ENCODE measurements at regions not wholly inside any gene's neighbourhood (a gene's known extent, or its start where the extent isn't known, plus 50 kb on each side); places are given as distances from the start of the nearest gene placed in this dataset.

DNA sequence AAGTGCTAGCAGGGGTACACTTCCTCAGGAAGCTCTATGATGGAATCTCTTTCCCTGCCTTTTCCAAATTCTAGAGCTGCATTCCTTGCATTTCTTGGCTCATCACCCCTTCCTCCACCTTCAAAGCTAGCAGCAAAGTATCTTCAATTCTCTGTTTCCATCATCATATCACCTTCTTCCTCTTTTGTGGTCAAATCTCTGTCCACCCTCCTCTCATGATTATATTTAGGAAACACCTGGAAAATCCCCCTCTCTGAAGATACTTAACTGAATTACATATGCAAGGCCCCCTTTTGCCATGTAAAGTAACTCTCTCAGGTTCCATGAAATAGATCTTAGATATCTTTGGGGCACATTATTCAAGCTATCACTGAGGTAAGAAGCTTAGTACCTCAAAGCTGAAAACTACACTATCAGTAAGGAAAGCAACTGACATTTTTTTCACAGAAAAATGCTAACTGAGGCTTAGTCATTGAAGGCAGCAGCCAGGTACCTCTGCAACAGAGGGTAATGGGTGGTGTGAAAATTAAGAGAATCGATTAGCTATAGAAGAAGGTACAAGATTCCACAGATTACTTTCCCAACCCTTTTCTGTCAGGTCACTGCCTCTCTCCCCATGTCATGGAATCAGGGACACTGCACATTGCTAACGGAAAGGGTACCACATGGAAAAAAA is 197.3 kb downstream of the MACC1 start:
- TF ChIP-seq, protein P1, sequence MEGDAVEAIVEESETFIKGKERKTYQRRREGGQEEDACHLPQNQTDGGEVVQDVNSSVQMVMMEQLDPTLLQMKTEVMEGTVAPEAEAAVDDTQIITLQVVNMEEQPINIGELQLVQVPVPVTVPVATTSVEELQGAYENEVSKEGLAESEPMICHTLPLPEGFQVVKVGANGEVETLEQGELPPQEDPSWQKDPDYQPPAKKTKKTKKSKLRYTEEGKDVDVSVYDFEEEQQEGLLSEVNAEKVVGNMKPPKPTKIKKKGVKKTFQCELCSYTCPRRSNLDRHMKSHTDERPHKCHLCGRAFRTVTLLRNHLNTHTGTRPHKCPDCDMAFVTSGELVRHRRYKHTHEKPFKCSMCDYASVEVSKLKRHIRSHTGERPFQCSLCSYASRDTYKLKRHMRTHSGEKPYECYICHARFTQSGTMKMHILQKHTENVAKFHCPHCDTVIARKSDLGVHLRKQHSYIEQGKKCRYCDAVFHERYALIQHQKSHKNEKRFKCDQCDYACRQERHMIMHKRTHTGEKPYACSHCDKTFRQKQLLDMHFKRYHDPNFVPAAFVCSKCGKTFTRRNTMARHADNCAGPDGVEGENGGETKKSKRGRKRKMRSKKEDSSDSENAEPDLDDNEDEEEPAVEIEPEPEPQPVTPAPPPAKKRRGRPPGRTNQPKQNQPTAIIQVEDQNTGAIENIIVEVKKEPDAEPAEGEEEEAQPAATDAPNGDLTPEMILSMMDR (IDR thresholded peaks at IDR 0.05), result no peak
- ATAC-seq, result no peak
- peaks cover 4% of the 10 kb centered on the region for H3K4me1 ChIP-seq
- H3K36me3 ChIP-seq, result no peaks in the 10 kb centered on the region
- peaks cover 3% of the 10 kb centered on the region for H3K9me3 ChIP-seq
- no peaks in the 10 kb centered on the region for H3K27me3 ChIP-seq (ENCODE audit: low read depth)
- DNase-seq, result no peak
- no peak overlapping the region for H3K27ac ChIP-seq
- no peak overlapping the region for H3K4me3 ChIP-seq
- intact Hi-C loops (cut with DNase I), result no loop called here

DNA sequence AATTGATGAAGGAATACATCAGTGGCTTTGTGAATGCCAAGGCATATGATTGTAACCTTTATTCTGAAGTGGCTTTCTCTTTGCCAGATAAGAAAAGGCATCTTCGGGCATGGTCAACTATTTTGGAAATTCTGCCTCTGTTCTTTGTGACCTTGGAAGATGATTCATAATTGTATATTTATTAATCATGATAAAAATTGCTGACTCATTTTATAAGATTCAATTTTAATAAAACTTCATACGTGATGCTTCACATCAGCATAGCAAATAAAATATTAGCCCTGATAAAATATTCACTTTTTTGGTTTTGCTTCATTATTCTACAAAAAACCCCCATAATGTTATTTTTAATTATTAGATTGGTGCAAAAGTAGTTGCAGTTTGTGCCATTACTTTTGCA is 200.5 kb downstream of the MACC1 start:
- TF ChIP-seq, protein P1 (IDR thresholded peaks at IDR 0.05), result no peak
- DNase-seq, result no peak
- H3K36me3 ChIP-seq, result no peaks in the 10 kb centered on the region
- peaks cover 4% of the 10 kb centered on the region for H3K4me1 ChIP-seq
- intact Hi-C loops (cut with DNase I), result no loop called here
- no peak overlapping the region for H3K27ac ChIP-seq
- H3K9me3 ChIP-seq, result peaks cover 3% of the 10 kb centered on the region
- H3K27me3 ChIP-seq (ENCODE audit: low read depth), result no peaks in the 10 kb centered on the region
- no peak for ATAC-seq
- no peak overlapping the region for H3K4me3 ChIP-seq

DNA sequence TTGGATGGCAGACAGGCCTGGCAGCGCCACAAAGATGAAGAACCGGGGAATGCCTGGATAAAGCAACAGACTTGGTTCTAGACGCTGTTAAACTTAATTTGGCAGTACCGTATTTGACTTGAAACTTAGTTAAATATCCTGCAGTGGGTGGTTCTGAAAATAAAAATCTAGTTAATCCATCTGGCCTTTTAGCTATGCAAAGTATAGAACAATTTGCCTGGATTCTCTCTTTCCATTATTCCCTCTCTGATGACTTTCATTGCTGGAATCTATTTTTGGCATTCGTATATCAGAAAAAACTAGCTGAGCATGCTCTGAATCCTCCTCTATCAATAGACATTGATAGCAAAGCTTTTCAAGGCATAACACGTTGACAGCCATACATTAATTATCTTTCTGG is 203.6 kb downstream of the MACC1 start:
- no peaks in the 10 kb centered on the region for H3K9me3 ChIP-seq
- no peak for DNase-seq
- H3K27me3 ChIP-seq (ENCODE audit: low read depth), result no peaks in the 10 kb centered on the region
- H3K4me1 ChIP-seq, result no peaks in the 10 kb centered on the region
- no peak overlapping the region for H3K4me3 ChIP-seq
- ATAC-seq, result no peak
- H3K36me3 ChIP-seq, result no peaks in the 10 kb centered on the region
- intact Hi-C loops (cut with DNase I), result no loop called here
- TF ChIP-seq, protein P1 (IDR thresholded peaks at IDR 0.05), result no peak
- H3K27ac ChIP-seq, result no peak overlapping the region

DNA sequence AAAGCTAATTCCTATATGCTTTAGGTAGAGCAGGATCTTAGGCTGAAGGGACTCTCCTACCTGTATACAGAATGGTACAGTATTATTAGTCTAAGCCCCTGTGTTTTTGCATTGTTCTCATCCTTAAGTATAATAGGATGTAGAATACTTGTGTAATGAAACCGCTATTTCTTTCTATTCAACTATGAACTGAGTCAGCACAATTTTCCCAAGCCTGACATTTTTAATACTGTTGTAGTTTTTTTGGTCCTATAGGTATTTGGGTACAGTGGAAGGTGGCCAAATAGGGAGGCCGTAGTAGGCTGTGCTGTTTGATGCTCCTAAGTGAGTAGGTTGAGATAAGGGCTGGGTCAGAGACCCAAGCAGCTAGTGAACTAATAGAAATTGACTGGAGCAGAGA is 205.1 kb downstream of the MACC1 start:
- intact Hi-C loops (cut with DNase I), result no loop called here
- H3K4me3 ChIP-seq, result no peak overlapping the region
- no peaks in the 10 kb centered on the region for H3K36me3 ChIP-seq
- H3K27ac ChIP-seq, result no peak overlapping the region
- ATAC-seq, result no peak
- no peaks in the 10 kb centered on the region for H3K4me1 ChIP-seq
- H3K27me3 ChIP-seq (ENCODE audit: low read depth), result no peaks in the 10 kb centered on the region
- DNase-seq, result no peak
- no peaks in the 10 kb centered on the region for H3K9me3 ChIP-seq
- TF ChIP-seq, protein P1 (IDR thresholded peaks at IDR 0.05), result no peak

DNA sequence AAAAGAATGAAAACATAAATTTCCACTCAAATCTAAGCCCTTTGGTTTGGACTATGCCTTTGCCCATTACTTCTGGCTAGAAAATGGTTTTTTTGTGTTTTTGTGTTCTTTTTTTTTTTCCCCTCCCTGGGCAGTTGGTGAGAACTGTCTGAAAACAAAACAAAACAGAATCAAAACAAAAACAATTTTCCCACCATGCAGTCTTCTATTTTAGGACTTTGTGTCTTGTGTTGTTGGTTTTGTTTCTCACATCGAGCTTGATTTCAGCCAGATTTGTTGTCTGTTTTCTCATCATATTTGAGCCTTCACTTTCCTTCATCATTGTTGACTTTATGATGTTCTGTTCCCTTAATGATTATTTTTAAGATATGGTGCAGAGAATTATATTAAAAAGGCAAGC is 206.3 kb downstream of the MACC1 start:
- intact Hi-C loops (cut with DNase I), result no loop called here
- TF ChIP-seq, protein P1 (IDR thresholded peaks at IDR 0.05), result no peak
- no peak overlapping the region for H3K4me3 ChIP-seq

More for the DNA sequence above, 206.3 kb downstream of the MACC1 start:
- no peak for ATAC-seq
- DNase-seq, result no peak
- Histone ChIP-seq H3K9me3 (no peaks in the 10 kb centered on the region), H3K27ac (no peak overlapping the region), H3K27me3 (ENCODE audit: low read depth) (no peaks in the 10 kb centered on the region), H3K4me1 (no peaks in the 10 kb centered on the region), H3K36me3 (no peaks in the 10 kb centered on the region)
